Cardiac muscle cell (in vitro differentiated cells and primary cell): ENCODE measurements at regions not wholly inside any gene's neighbourhood (a gene's known extent, or its start where the extent isn't known, plus 50 kb on each side); places are given as distances from the start of the nearest gene placed in this dataset.

Source experiments
- DNase-seq, 2 donors: peaks; one replicate each; pipeline versions ENCODE4 v3.0.0 to v3.0.0-alpha.2; 2010 to 2017; ENCODE audit warnings: low read depth in 1 of 2, low spot score in 1 of 2
- H3K27ac ChIP-seq: fragments of 200-600 bp; sonication (generic); 2 replicates; pipeline ENCODE4 v1.5.1; 2016
- H3K27me3 ChIP-seq: fragments of 200-600 bp; sonication (generic); 2 replicates; pipeline ENCODE4 v1.6.0; 2016; ENCODE audit warnings: control low read depth
- H3K36me3 ChIP-seq: fragments of 200-600 bp; sonication (generic); 2 replicates; pipeline ENCODE4 v1.5.1; 2016; ENCODE audit warnings: control low read depth
- H3K4me1 ChIP-seq: fragments of 200-600 bp; sonication (generic); 2 replicates; pipeline ENCODE4 v1.8.1; 2017; ENCODE audit warnings: low read depth, mild to moderate bottlenecking, mixed run types
- H3K4me3 ChIP-seq: fragments of 200-600 bp; sonication (generic); 2 replicates; pipeline ENCODE4 v1.5.1; 2016; ENCODE audit warnings: mild to moderate bottlenecking
- H3K9me3 ChIP-seq: fragments of 200-600 bp; sonication (generic); 2 replicates; pipeline ENCODE4 v1.5.1; 2017; ENCODE audit warnings: low read depth, mild to moderate bottlenecking, control low read depth
- TF ChIP-seq, protein P1 (sequence below): IDR thresholded peaks from 2 replicates; pipeline ENCODE4 v1.5.1; 2012; ENCODE audit warnings: low read depth, mild to moderate bottlenecking, low read length

DNA sequence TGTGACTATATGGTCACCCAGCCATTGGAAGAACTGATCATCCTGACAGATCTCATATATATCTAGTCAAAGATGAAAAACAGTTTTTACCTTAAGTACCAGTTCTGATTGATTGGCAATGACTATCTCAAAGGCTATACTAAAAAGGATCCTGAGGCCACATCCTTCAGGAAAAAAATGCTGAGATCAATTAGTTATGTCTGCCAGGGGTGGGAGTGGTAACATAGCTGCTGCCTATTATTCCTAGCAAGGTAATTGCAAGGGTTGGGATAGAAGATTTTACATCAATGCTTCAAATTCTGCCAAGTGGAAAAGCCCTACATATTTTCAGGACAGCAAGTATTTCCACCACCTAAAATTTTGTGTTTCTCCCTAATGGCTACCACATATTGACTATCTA lies 114.7 kb downstream of the C1D start:
- peaks cover 6% of the 10 kb centered on the region for H3K4me1 ChIP-seq
- DNase-seq: no peak
- H3K36me3 ChIP-seq: no peaks in the 10 kb centered on the region
- H3K27me3 ChIP-seq: no peaks in the 10 kb centered on the region
- H3K9me3 ChIP-seq: no peaks in the 10 kb centered on the region
- no peak overlapping the region for H3K27ac ChIP-seq
- no peak overlapping the region for H3K4me3 ChIP-seq
- TF ChIP-seq, protein P1, sequence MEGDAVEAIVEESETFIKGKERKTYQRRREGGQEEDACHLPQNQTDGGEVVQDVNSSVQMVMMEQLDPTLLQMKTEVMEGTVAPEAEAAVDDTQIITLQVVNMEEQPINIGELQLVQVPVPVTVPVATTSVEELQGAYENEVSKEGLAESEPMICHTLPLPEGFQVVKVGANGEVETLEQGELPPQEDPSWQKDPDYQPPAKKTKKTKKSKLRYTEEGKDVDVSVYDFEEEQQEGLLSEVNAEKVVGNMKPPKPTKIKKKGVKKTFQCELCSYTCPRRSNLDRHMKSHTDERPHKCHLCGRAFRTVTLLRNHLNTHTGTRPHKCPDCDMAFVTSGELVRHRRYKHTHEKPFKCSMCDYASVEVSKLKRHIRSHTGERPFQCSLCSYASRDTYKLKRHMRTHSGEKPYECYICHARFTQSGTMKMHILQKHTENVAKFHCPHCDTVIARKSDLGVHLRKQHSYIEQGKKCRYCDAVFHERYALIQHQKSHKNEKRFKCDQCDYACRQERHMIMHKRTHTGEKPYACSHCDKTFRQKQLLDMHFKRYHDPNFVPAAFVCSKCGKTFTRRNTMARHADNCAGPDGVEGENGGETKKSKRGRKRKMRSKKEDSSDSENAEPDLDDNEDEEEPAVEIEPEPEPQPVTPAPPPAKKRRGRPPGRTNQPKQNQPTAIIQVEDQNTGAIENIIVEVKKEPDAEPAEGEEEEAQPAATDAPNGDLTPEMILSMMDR: no peak

DNA sequence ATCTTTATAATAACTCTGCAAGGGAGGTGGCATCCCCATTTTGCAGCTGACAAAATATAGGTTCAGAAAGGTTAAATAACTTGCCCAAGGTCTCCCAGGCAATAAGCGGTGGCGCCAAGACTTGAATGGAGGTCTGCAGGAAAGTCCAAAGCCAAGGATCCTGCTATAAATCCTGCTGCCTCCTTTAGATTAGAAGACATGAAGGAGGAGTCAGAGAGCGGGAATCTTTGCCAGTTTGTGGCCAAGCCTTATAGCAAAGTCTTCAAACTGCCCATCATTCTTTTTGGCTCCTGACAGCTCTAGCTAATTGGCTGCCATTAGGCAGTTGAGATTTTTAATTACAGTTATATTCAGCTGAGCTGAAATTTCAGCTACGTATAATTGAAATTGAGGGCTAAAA lies 114.3 kb downstream of the C1D start:
- Histone ChIP-seq H3K4me3 (no peak overlapping the region), H3K27ac (no peak overlapping the region), H3K9me3 (no peaks in the 10 kb centered on the region), H3K36me3 (no peaks in the 10 kb centered on the region), H3K4me1 (peaks cover 6% of the 10 kb centered on the region), H3K27me3 (no peaks in the 10 kb centered on the region)
- TF ChIP-seq, protein P1: no peak
- no peak for DNase-seq

DNA sequence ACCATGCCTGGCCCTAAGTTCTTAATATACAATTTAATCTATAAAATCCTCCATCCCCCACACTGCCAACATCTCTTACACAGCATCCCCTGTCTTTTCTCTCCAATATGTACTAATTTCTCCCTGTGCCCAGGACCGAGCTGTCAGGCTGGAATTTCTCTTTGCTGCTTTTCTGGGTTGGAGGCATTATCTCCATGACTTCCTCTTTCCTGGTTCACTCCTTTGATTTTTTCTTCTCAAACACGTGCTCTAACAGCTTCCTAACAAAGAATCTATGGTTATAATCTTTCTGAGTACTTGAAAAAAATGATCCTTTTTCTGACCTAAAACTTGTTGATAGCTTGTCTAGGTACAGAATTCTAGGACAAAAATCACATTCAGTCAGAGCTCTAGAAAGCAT lies 112.8 kb downstream of the C1D start:
- Histone ChIP-seq H3K4me3 (no peak overlapping the region), H3K9me3 (no peaks in the 10 kb centered on the region), H3K4me1 (peaks cover 6% of the 10 kb centered on the region), H3K27me3 (no peaks in the 10 kb centered on the region), H3K27ac (no peak overlapping the region), H3K36me3 (no peaks in the 10 kb centered on the region)
- TF ChIP-seq, protein P1: no peak
- no peak for DNase-seq

DNA sequence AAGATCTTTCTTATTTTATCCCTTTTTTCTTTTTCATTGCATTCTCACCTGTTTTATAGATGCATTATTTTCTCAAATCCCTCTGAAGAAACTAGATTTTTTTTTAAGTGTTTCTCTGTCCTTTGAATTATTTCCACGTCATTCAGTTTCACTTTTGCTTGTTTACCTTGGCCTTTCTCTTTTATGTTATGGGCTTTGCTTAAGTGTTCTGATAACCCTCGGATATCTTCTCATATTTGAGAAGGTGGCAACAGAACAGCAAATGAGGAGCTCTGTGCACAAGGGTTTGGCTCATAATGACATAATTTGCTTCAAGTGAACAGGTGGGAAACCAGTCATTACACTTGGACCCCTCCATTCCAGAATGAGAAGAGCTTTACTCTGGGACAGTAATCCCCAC lies 111.9 kb downstream of the C1D start:
- H3K4me1 ChIP-seq: peaks cover 5% of the 10 kb centered on the region
- H3K27me3 ChIP-seq: no peaks in the 10 kb centered on the region
- DNase-seq: no peak
- H3K27ac ChIP-seq: no peak overlapping the region
- TF ChIP-seq, protein P1: no peak
- H3K4me3 ChIP-seq: no peak overlapping the region
- H3K36me3 ChIP-seq: no peaks in the 10 kb centered on the region
- no peaks in the 10 kb centered on the region for H3K9me3 ChIP-seq

DNA sequence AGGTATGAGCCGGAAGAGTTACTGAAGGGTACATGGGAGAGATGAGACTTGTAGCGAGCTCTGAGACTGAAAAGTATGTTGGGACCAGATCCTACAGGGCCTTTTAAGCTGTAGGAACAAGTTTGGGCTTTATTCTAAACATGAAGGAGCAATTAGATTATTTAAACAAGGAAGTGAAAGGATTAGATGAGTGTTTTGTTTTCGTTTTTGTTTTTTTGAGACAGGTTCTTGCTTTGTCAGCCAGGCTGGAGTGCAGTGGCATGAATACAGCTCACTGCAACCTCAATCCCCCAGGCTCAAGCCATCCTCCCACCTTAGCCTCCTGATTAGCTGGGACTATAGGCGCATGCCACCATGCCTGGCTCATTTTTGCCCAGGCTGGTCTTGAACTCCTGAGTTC lies 110.7 kb downstream of the C1D start:
- Histone ChIP-seq H3K27me3 (no peaks in the 10 kb centered on the region), H3K4me3 (no peak overlapping the region), H3K27ac (no peak overlapping the region), H3K36me3 (no peaks in the 10 kb centered on the region), H3K9me3 (no peaks in the 10 kb centered on the region), H3K4me1 (no peaks in the 10 kb centered on the region)
- TF ChIP-seq, protein P1: no peak
- no peak for DNase-seq
